Gastrocnemius medialis (tissue), 4 donors: ENCODE measurements at regions not wholly inside any gene's neighbourhood (a gene's known extent, or its start where the extent isn't known, plus 50 kb on each side); places are given as distances from the start of the nearest gene placed in this dataset.

Experiments
- CTCF ChIP-seq, 5 experiments: fragments of 450-650 bp in 3 of 5; fragments of 200-600 bp in 2 of 5; sonication (generic) in 2 of 5; IDR thresholded peaks in 4 of 5; conservative IDR thresholded peaks in 1 of 5; 1 replicate in 4 of 5; 2 replicates in 1 of 5; pipeline ENCODE4 v1.5.1; 2016 to 2019; ENCODE audit warnings: antibody characterized with exemption in 5 of 5, mild to moderate bottlenecking in 3 of 5, moderate library complexity in 3 of 5
- POLR2A ChIP-seq, 2 donors: fragments of 450-650 bp; IDR thresholded peaks; one replicate each; pipeline ENCODE4 v1.6.1; 2017; ENCODE audit warnings: antibody characterized with exemption in 2 of 2, mild to moderate bottlenecking in 2 of 2, moderate library complexity in 2 of 2

- TF ChIP-seq CTCF (IDR thresholded peaks at IDR 0.05 in 4 of 5, conservative IDR thresholded peaks at IDR 0.05 in 1 of 5) (no peak), POLR2A (IDR thresholded peaks at IDR 0.05) (no peak)
Observed at GRCh38 chr14:85041618-85042017, 488.3 kb upstream of the FLRT2 start.
